HepG2 (cell line): ENCODE measurements at regions not wholly inside any gene's neighbourhood (a gene's known extent, or its start where the extent isn't known, plus 50 kb on each side); places are given as distances from the start of the nearest gene placed in this dataset.

Experiments
- ATAC-seq: fragments of 200-7000 bp; cut with Tn5 transposase; 3 replicates; pipeline ENCODE4 v1.9.1; 2020; ENCODE audit warnings: mild to moderate bottlenecking, moderate library complexity
- BruUV-seq: library from RNA; stranded (reverse); fragments of 400-500 nt; replicated peaks from 2 replicates; lab custom pipeline; 2021; lab: Mats Ljungman, UMichigan
- CTCF ChIA-PET: fragments of 300-600 bp; formaldehyde crosslinking; extraction: SDS; loops from one replicate; lab custom pipeline; 2021; ENCODE audit warnings: low total read pairs, inconsistent platforms, low intra/inter-chr PET ratio; lab: Yijun Ruan, JAX
- POLR2A ChIA-PET: fragments of 350-600 bp; sonication (Branson Sonifier 250); formaldehyde crosslinking; loops from one replicate; lab custom pipeline; 2020; ENCODE audit warnings: antibody characterized with exemption, inconsistent platforms; lab: Yijun Ruan, JAX
- DNase-seq: peaks from one replicate; pipeline ENCODE4 v3.0.0-alpha.2; 2015; ENCODE audit warnings: low spot score
- FAIRE-seq: peaks from 3 replicates; lab custom pipeline; 2011; peaks lifted over from hg19 to GRCh38; lab: Jason Lieb, UNC
- H2AFZ ChIP-seq: one replicate; pipeline ENCODE4 v1.6.1; 2011; ENCODE audit warnings: low read length, inconsistent platforms
- H3K27ac ChIP-seq: fragments of 300-600 bp; 3 replicates; pipeline ENCODE4 v1.8.0; 2011; ENCODE audit warnings: mixed run types, mild to moderate bottlenecking, mixed read lengths, low read length, inconsistent platforms; ENCODE audit not compliant: insufficient read depth; ENCODE audit errors: extremely low read length
- H3K27me3 ChIP-seq, 2 experiments: fragments of 200-600 bp in 1 of 2; 2 replicates in 1 of 2; 3 replicates in 1 of 2; pipeline versions ENCODE4 v1.6.0 to v1.8.0; 2011; ENCODE audit warnings: low read length in 2 of 2, mild to moderate bottlenecking in 2 of 2, moderate library complexity in 2 of 2, inconsistent platforms in 1 of 2; ENCODE audit not compliant: insufficient read depth in 2 of 2, control insufficient read depth in 1 of 2
- H3K36me3 ChIP-seq, 2 experiments: fragments of 200-600 bp in 1 of 2; replicated peaks in 1 of 2; 2 replicates in 1 of 2; 3 replicates in 1 of 2; pipeline versions ENCODE4 v1.5.1 to v1.8.0; 2011; ENCODE audit warnings: low read length in 2 of 2, inconsistent platforms in 1 of 2; ENCODE audit not compliant: insufficient read depth in 2 of 2, control insufficient read depth in 1 of 2
- H3K4me1 ChIP-seq: 2 replicates; pipeline ENCODE4 v1.5.1; 2012; ENCODE audit warnings: low read length, inconsistent platforms; ENCODE audit not compliant: insufficient read depth
- H3K4me2 ChIP-seq: 2 replicates; pipeline ENCODE4 v1.6.0; 2011; ENCODE audit warnings: low read depth, low read length, inconsistent platforms
- H3K4me3 ChIP-seq, 3 experiments: fragments of 200-600 bp in 1 of 3; sonication (generic), shearing (Covaris generic) in 1 of 3; replicated peaks in 1 of 3; 2 replicates each; pipeline ENCODE4 v1.5.1; 2011 to 2016; ENCODE audit warnings: low read length in 3 of 3, inconsistent platforms in 2 of 3, low read depth in 2 of 3, mild to moderate bottlenecking in 2 of 3, control low read depth in 1 of 3, mixed read lengths in 1 of 3; ENCODE audit not compliant: insufficient read depth in 1 of 3
- H3K79me2 ChIP-seq: one replicate; pipeline ENCODE4 v1.6.1; 2011; ENCODE audit warnings: low read length, inconsistent platforms; ENCODE audit not compliant: insufficient read depth
- H3K9ac ChIP-seq: 2 replicates; pipeline ENCODE4 v1.6.0; 2011; ENCODE audit warnings: mild to moderate bottlenecking, low read depth, low read length, inconsistent platforms; ENCODE audit not compliant: insufficient read depth
- H3K9me3 ChIP-seq: 2 replicates; pipeline ENCODE4 v1.5.1; 2012; ENCODE audit warnings: mild to moderate bottlenecking, low read length
- H4K20me1 ChIP-seq: 2 replicates; pipeline ENCODE4 v1.6.0; 2011; ENCODE audit warnings: inconsistent platforms, mild to moderate bottlenecking, low read length, moderate library complexity; ENCODE audit not compliant: insufficient read depth
- CBX2 ChIP-seq, 2 experiments: fragments of 200-600 bp in 1 of 2; sonication (generic); formaldehyde crosslinking in 1 of 2; IDR thresholded peaks; 2 replicates each; pipeline versions ENCODE4 v1.7.0 to v1.8.1; 2018 to 2022; ENCODE audit warnings: low read depth in 2 of 2, low read length in 1 of 2, mild to moderate bottlenecking in 1 of 2, missing genetic modification reagents in 1 of 2
- EED ChIP-seq: sonication (generic); formaldehyde crosslinking; IDR thresholded peaks from 2 replicates; pipeline ENCODE4 v1.5.0; 2020; ENCODE audit warnings: mild to moderate bottlenecking, missing genetic modification reagents
- ESRRA ChIP-seq: sonication (generic); formaldehyde crosslinking; IDR thresholded peaks from 2 replicates; pipeline ENCODE4 v1.5.1; 2020; ENCODE audit warnings: mild to moderate bottlenecking, low read depth, missing genetic modification reagents
- KAT7 ChIP-seq: IDR thresholded peaks from 2 replicates; pipeline ENCODE4 v1.6.1; 2018; ENCODE audit warnings: borderline replicate concordance, missing compliant biosample characterization
- MED8 ChIP-seq: sonication (generic); formaldehyde crosslinking; IDR thresholded peaks from 2 replicates; pipeline ENCODE4 v1.8.1; 2023; ENCODE audit warnings: mild to moderate bottlenecking, missing genetic modification reagents; ENCODE audit not compliant: insufficient replicate concordance
- MLX ChIP-seq: IDR thresholded peaks from 2 replicates; pipeline ENCODE4 v1.6.1; 2016
- MTA1 ChIP-seq: sonication (generic); formaldehyde crosslinking; IDR thresholded peaks from 2 replicates; pipeline ENCODE4 v1.4.0; 2020; ENCODE audit warnings: missing genetic modification reagents, mild to moderate bottlenecking, borderline replicate concordance
- MYC ChIP-seq: sonication (generic); formaldehyde crosslinking; IDR thresholded peaks from 2 replicates; pipeline ENCODE4 v1.9.0; 2021; ENCODE audit warnings: missing genetic modification reagents, borderline replicate concordance
- NFRKB ChIP-seq: fragments of 450-650 bp; IDR thresholded peaks from 2 replicates; pipeline ENCODE4 v1.6.1; 2017
- TAF1 ChIP-seq: sonication (generic); formaldehyde crosslinking; IDR thresholded peaks from 2 replicates; pipeline ENCODE4 v1.4.0; 2020; ENCODE audit warnings: missing genetic modification reagents
- ZIK1 ChIP-seq: sonication (generic); formaldehyde crosslinking; IDR thresholded peaks from 2 replicates; pipeline ENCODE4 v1.5.0; 2020; ENCODE audit warnings: mild to moderate bottlenecking, low read depth, missing genetic modification reagents, borderline replicate concordance
- ZNF121 ChIP-seq: sonication (generic); formaldehyde crosslinking; IDR thresholded peaks from 2 replicates; pipeline ENCODE4 v1.5.0; 2020; ENCODE audit warnings: mild to moderate bottlenecking, missing genetic modification reagents
- ZNF639 ChIP-seq: conservative IDR thresholded peaks from 2 replicates; pipeline ENCODE4 v1.6.1; 2018; ENCODE audit warnings: missing genetic modification reagents
- ZNF687 ChIP-seq: sonication (generic); formaldehyde crosslinking; IDR thresholded peaks from 2 replicates; pipeline ENCODE4 v1.5.1; 2020; ENCODE audit warnings: mild to moderate bottlenecking, missing genetic modification reagents, moderate library complexity
- WGBS: methylation state at CpG from one replicate; pipeline ENCODE4 v1.1.6; 2017; ENCODE audit warnings: low lambda C conversion rate; 5-methylcytosine and 5-hydroxymethylcytosine counted together
- in situ Hi-C: cut with HindIII; loops from 2 replicates; pipeline ENCODE4 v1.10.0; 2017; ENCODE audit warnings: low pct_unique_long_range_greater_than_20kb; ENCODE audit not compliant: extremely low pct_ligation_motif_present
- intact Hi-C: fragments of 100-400 bp; cut with micrococcal nuclease; formaldehyde crosslinking; loops from one replicate; pipeline ENCODE4 v1.10.0; 2022; ENCODE audit not compliant: unreplicated experiment

DNA sequence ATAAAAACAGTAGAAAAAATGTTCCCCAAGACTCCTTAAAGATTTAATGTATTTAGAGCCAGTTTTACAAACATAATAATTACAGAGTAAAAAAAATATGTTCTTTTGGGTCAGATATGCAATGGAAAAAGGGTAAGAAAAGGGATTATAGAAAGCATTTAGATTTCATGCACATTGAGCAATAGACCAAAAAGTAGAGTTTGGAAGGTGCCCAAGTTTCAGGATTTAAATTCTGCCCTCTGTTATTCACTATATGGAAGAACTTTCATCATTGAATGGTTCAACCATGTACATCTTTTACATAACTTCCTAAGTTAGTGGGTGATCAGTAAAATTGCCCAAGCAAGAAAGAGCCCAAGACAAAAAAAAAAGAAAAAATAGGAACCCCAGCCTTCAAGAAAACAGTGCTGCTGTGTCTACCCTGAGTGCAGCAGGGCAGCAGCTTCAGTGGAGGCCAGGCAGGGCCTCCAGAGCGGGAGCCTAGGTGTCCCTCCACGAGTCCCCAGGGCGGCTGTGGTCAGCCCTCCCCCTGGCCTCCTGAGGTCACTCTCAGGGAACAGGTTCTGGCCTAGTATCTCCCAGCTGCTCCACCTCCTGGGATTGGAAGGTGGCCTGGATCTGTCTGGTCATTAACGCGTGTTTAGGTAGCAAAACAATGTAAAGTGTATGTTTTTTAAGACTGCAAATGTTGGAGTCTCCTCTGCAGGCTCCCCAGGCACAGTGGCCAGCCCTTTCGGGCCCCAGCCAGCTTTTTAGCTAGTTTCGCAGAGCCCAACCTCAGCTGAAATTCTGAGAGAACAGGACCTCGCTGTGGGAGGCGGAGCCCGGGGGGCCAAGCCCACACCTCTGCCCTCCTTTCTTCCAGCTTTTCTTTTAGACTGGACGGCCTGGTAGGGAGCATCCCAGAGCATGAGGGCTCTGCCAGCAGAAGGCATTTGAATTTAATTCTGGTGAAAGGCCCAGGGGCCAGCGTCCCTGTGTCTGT lies 77.3 kb downstream of the TEX51 start:
- no peaks in the 10 kb centered on the region for H3K79me2 ChIP-seq
- no peaks in the 10 kb centered on the region for H3K9me3 ChIP-seq
- peak; percentile 37 for ATAC-seq
- in situ Hi-C loops = no loop called here
- peak overlapping the region; percentile 45 for H3K4me2 ChIP-seq
- no TSS peak for BruUV-seq
- H3K4me3 ChIP-seq = peak overlapping the region in 1 of 3 experiments; percentile 12; a peak in 1 of 6 replicates
- H3K9ac ChIP-seq = peak overlapping the region; percentile 40
- no peaks in the 10 kb centered on the region for H3K36me3 ChIP-seq
- WGBS = 52% methylated on average over 12 of the region's 12 CpGs
- no peak for DNase-seq
- peak overlapping the region; percentile 12 for H3K27ac ChIP-seq
- no peak for FAIRE-seq
- H2AFZ ChIP-seq = peak overlapping the region; percentile 92
- ChIA-PET CTCF (no interaction called here), POLR2A (interaction anchor here (0.8 to 2.3 kb wide), 3 partner anchors 14 to 29 kb away, joined by 3 to 14 read pairs (median 5); no protein-coding TSS in a partner anchor)
- H4K20me1 ChIP-seq = no peaks in the 10 kb centered on the region
- H3K4me1 ChIP-seq = peaks cover 65% of the 10 kb centered on the region
- peaks cover 0 to 5% of the 10 kb centered on the region in 2 experiments; a peak in 1 of 5 replicates for H3K27me3 ChIP-seq
- intact Hi-C loops = loop anchor here (10.0 kb wide), 1 partner anchor 1231 kb away; no protein-coding TSS in a partner anchor
- TF ChIP-seq EED (CRISPR knock-in tag) = no peak
- no peak for TF ChIP-seq ZNF121
- TF ChIP-seq KAT7 (CRISPR knock-in tag) = no peak
- TF ChIP-seq MYC (CRISPR knock-in tag) = peak; percentile 33; the same call in 1 of the 2 replicates
- peak; percentile 71 for TF ChIP-seq ZNF687
- 0 out of 2 replicates have a peak, but pooled peaks have one; percentile 39 for TF ChIP-seq ZIK1 (CRISPR knock-in tag)
- TF ChIP-seq ZNF639 = no peak
- TF ChIP-seq ESRRA (CRISPR knock-in tag) = no peak
- no peak for TF ChIP-seq MLX
- no peak for TF ChIP-seq NFRKB
- TF ChIP-seq MTA1 (CRISPR knock-in tag) = peak; percentile 38; the same call in 1 of the 2 replicates
- no peak for TF ChIP-seq TAF1
- TF ChIP-seq MED8 (CRISPR knock-in tag) = peak; percentile 31
- no peak for TF ChIP-seq CBX2 (IDR thresholded peaks at IDR 0.05; ENCODE audit: low read depth, low read length)
- no peak for TF ChIP-seq CBX2 (CRISPR knock-in tag; IDR thresholded peaks at IDR 0.05; ENCODE audit: low read depth)
